Pancreas (tissue), 10 donors: ENCODE measurements at regions not wholly inside any gene's neighbourhood (a gene's known extent, or its start where the extent isn't known, plus 50 kb on each side); places are given as distances from the start of the nearest gene placed in this dataset.
"Not testable (repeated sequence)": the region's sequence is repeated elsewhere in the genome, so short reads cannot be mapped to it uniquely, and the experiment has no call there.

ENCODE experiments used
- ATAC-seq, 4 donors: fragments of 200-7000 bp; cut with Tn5 transposase; one replicate each; pipeline versions ENCODE4 v1.8.0 to v1.9.1; 2020; ENCODE audit warnings: mild to moderate bottlenecking in 4 of 4, moderate library complexity in 4 of 4
- DNase-seq, 6 donors: peaks; one replicate each; pipeline ENCODE4 v3.0.0-alpha.2; 2020
- FAIRE-seq: peaks from 2 replicates; lab custom pipeline; 2012; peaks lifted over from hg19 to GRCh38; lab: Jason Lieb, UNC
- H3K27ac ChIP-seq, 4 donors: fragments of 200-600 bp; sonication (generic); 1 replicate in 3 of 4; 2 replicates in 1 of 4; pipeline versions ENCODE4 v1.5.0 to v1.8.0; 2020
- H3K27me3 ChIP-seq, 4 donors: fragments of 200-600 bp; one replicate each; pipeline ENCODE4 v1.8.0; 2021
- H3K36me3 ChIP-seq, 3 donors: fragments of 200-600 bp; sonication (generic) in 1 of 3; one replicate each; pipeline versions ENCODE4 v1.5.0 to v1.8.0; 2020 to 2021
- H3K4me1 ChIP-seq, 3 donors: fragments of 200-600 bp; one replicate each; pipeline ENCODE4 v1.8.0; 2021
- H3K4me3 ChIP-seq, 4 donors: fragments of 200-600 bp; sonication (generic) in 2 of 4; one replicate each; pipeline versions ENCODE4 v1.5.0 to v1.8.0; 2020 to 2021
- H3K9me3 ChIP-seq, 4 donors: fragments of 200-600 bp; one replicate each; pipeline ENCODE4 v1.8.0; 2021
- CTCF ChIP-seq, 4 donors: fragments of 200-600 bp; sonication (generic) in 3 of 4; IDR thresholded peaks; one replicate each; pipeline versions ENCODE4 v1.5.0 to v1.8.0; 2021; ENCODE audit warnings: antibody characterized with exemption in 4 of 4
- WGBS, 2 donors: extraction: QIAGEN DNeasy Blood & Tissue Kit; methylation state at CpG; one replicate each; pipeline ENCODE4 v1.1.7; 2013; 5-methylcytosine and 5-hydroxymethylcytosine counted together
- intact Hi-C, 3 donors: fragments of 100-400 bp; cut with DNase I; formaldehyde crosslinking; loops; one replicate each; pipeline versions ENCODE4 v1.11.1 to v1.14.2; 2022
- donor health status: healthy with polysubstance abuse.
- donor health status: DM: no; HTN: no; CAD: no; lungs with moderate emphysema.
- donor health status: DM: no; HTN: no; CAD: no.
- donor health status: control.
- donor health status: control.
- donor health status: Bipolar disorder and iron deficiency.
- donor health status: DM: yes; HTN: yes; CAD: no.
- donor health status: DM: no; HTN: no; CAD: no.
- donor health status: DM: no; HTN: no; CAD: no.
- donor health status: DM: yes; HTN: yes; CAD: no.

GRCh38 chr9:85332487-85332886 lies 409.3 kb downstream of the AGTPBP1 start:
- Histone ChIP-seq H3K4me1 (no peaks in the 10 kb centered on the region), H3K4me3 (no peak overlapping the region), H3K27ac (no peak overlapping the region), H3K36me3 (no peaks in the 10 kb centered on the region), H3K9me3 (no peaks in the 10 kb centered on the region), H3K27me3 (no peaks in the 10 kb centered on the region)
- DNase-seq (no peak), FAIRE-seq (no peak), ATAC-seq (no peak)
- no peak for TF ChIP-seq CTCF (IDR thresholded peaks at IDR 0.05)
- WGBS, 2 donors = 85 to 88% methylated on average over 4 of the region's 4 CpGs
- intact Hi-C loops = no loop called here

- 24 to 48% methylated on average over 1 of the region's 1 CpG for WGBS, 2 donors
- intact Hi-C loops = no loop called here
- ATAC-seq (no peak), FAIRE-seq (no peak), DNase-seq (no peak)
- Histone ChIP-seq H3K36me3 (no peaks in the 10 kb centered on the region), H3K27ac (no peak overlapping the region), H3K9me3 (no peaks in the 10 kb centered on the region), H3K4me1 (no peaks in the 10 kb centered on the region), H3K27me3 (no peaks in the 10 kb centered on the region), H3K4me3 (no peak overlapping the region)
- TF ChIP-seq CTCF (IDR thresholded peaks at IDR 0.05) = no peak
Measured at GRCh38 chr9:85331626-85332025, 410.1 kb downstream of the AGTPBP1 start.

DNA sequence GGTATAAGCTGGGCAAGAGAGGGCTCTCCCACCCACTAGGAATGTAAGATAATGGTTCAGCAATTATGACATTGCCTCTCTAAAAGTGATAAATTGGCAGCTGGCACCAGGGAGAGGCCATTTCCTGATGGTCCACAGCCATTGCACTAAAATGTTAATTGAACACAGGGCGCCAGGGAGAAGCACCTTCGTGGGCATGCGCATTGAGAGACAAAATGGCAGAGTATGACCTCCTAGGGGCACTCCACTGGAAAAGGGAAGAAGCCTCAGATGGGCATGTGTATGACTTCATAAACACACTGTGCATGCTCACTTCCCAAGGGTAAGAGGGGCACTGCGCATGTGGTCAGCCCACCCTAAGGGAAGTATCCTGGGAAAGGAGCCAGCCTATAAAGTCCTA lies 419.2 kb downstream of the AGTPBP1 start:
- no peak overlapping the region for H3K4me3 ChIP-seq
- intact Hi-C loops = no loop called here
- DNase-seq (no peak), ATAC-seq (no peak), FAIRE-seq (no peak)
- TF ChIP-seq CTCF (IDR thresholded peaks at IDR 0.05) = no peak
- no peaks in the 10 kb centered on the region for H3K9me3 ChIP-seq
- H3K4me1 ChIP-seq = no peaks in the 10 kb centered on the region
- 66 to 89% methylated on average over 4 of the region's 4 CpGs for WGBS, 2 donors
- no peaks in the 10 kb centered on the region for H3K27me3 ChIP-seq
- H3K27ac ChIP-seq = no peak overlapping the region
- no peaks in the 10 kb centered on the region for H3K36me3 ChIP-seq

DNA sequence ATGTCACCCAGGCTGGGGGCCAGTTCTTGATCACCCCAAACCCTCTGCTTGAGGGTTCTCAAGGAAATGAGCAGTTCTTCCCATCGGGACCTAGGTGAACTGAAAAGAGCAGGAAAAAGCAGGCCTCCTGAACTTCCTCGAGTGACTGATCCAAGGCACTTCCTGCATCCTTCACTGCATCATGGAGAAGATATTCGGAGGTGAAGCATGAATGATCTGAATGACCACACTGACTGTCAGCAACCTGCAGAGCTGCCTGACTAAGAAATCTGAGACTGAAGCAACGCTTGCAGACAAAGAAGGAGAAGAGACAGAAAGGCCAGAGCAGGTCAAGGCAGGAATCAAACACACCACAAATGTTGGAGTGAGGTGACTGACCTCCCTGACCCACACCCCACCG lies 420.2 kb downstream of the AGTPBP1 start:
- H3K4me1 ChIP-seq = no peaks in the 10 kb centered on the region
- H3K36me3 ChIP-seq = no peaks in the 10 kb centered on the region
- TF ChIP-seq CTCF (IDR thresholded peaks at IDR 0.05) = no peak
- no peaks in the 10 kb centered on the region for H3K9me3 ChIP-seq
- no peak overlapping the region for H3K4me3 ChIP-seq
- ATAC-seq (no peak), DNase-seq (no peak), FAIRE-seq (no peak)
- H3K27me3 ChIP-seq = no peaks in the 10 kb centered on the region
- intact Hi-C loops = no loop called here
- H3K27ac ChIP-seq = no peak overlapping the region
- 68 to 76% methylated on average over 5 of the region's 5 CpGs for WGBS, 2 donors

GRCh38 chr9:85319936-85320656 lies 421.7 kb downstream of the AGTPBP1 start:
- H3K4me1 ChIP-seq = no peaks in the 10 kb centered on the region
- no peak for DNase-seq
- FAIRE-seq = no peak
- 54 to 66% methylated on average over 2 of the region's 2 CpGs for WGBS, 2 donors
- H3K9me3 ChIP-seq = no peaks in the 10 kb centered on the region
- H3K27me3 ChIP-seq = no peaks in the 10 kb centered on the region
- ATAC-seq = no peak
- H3K27ac ChIP-seq = no peak overlapping the region
- H3K36me3 ChIP-seq = no peaks in the 10 kb centered on the region
- no peak overlapping the region for H3K4me3 ChIP-seq
- no peak for TF ChIP-seq CTCF (IDR thresholded peaks at IDR 0.05)
- intact Hi-C loops = no loop called here

- FAIRE-seq = not testable (repeated sequence)
Measured at GRCh38 chr9:85315535-85315934, 426.2 kb downstream of the AGTPBP1 start.

More at GRCh38 chr9:85315535-85315934, 426.2 kb downstream of the AGTPBP1 start:
- ATAC-seq, DNase-seq, H3K27me3 ChIP-seq, H3K4me1 ChIP-seq, intact Hi-C loops, H3K4me3 ChIP-seq, H3K27ac ChIP-seq, H3K36me3 ChIP-seq, H3K9me3 ChIP-seq: not testable (repeated sequence)
- WGBS, 2 donors = 77% methylated on average over 2 of the region's 2 CpGs
